PC-9 (cell line): ENCODE measurements at regions not wholly inside any gene's neighbourhood (a gene's known extent, or its start where the extent isn't known, plus 50 kb on each side); places are given as distances from the start of the nearest gene placed in this dataset.

Source experiments
- BruUV-seq: library from RNA; stranded (reverse); fragments of 400-500 nt; replicated peaks from 2 replicates; lab custom pipeline; 2021; lab: Mats Ljungman, UMichigan
- CTCF ChIA-PET: fragments of 300-600 bp; sonication (Branson Sonifier 250); formaldehyde crosslinking; loops from one replicate; lab custom pipeline; 2022; ENCODE audit warnings: antibody characterized with exemption; lab: Charles Lee
- POLR2A ChIA-PET: fragments of 300-600 bp; sonication (Branson Sonifier 250); formaldehyde crosslinking; loops from one replicate; lab custom pipeline; 2022; ENCODE audit warnings: antibody characterized with exemption; ENCODE audit not compliant: unreplicated experiment; lab: Charles Lee
- DNase-seq, 2 experiments: peaks; one replicate each; pipeline versions ENCODE4 v3.0.0 to v3.0.0-alpha.2; 2015 to 2022; ENCODE audit warnings: mixed read lengths in 1 of 2
- H2AFZ ChIP-seq: fragments of 200-600 bp; sonication (generic); 2 replicates; pipeline ENCODE4 v1.8.1; 2017; ENCODE audit warnings: antibody characterized with exemption
- H3F3A ChIP-seq: fragments of 200-600 bp; sonication (generic); 2 replicates; pipeline ENCODE4 v1.8.1; 2017; ENCODE audit warnings: antibody characterized with exemption, mild to moderate bottlenecking, low read depth; ENCODE audit not compliant: insufficient read depth
- H3K27ac ChIP-seq: fragments of 200-600 bp; sonication (generic); 2 replicates; pipeline ENCODE4 v1.6.1; 2016; ENCODE audit warnings: mixed run types
- H3K27me3 ChIP-seq: fragments of 200-600 bp; sonication (generic); 2 replicates; pipeline ENCODE4 v1.6.1; 2016; ENCODE audit warnings: low read depth, mixed run types; ENCODE audit not compliant: insufficient read depth
- H3K36me3 ChIP-seq: fragments of 200-600 bp; sonication (generic); 2 replicates; pipeline ENCODE4 v1.6.1; 2016; ENCODE audit warnings: low read depth, mixed run types
- H3K4me1 ChIP-seq: fragments of 200-600 bp; sonication (generic); replicated peaks from 2 replicates; pipeline ENCODE4 v1.6.1; 2016; ENCODE audit warnings: mixed run types; ENCODE audit not compliant: insufficient read depth
- H3K4me2 ChIP-seq: fragments of 200-600 bp; sonication (generic); 2 replicates; pipeline ENCODE4 v1.6.1; 2017; ENCODE audit warnings: mixed run types
- H3K4me3 ChIP-seq: fragments of 200-600 bp; sonication (generic); 2 replicates; pipeline ENCODE4 v1.6.1; 2016; ENCODE audit warnings: mixed run types
- H3K79me2 ChIP-seq: fragments of 200-600 bp; sonication (generic); 2 replicates; pipeline ENCODE4 v1.6.1; 2017; ENCODE audit warnings: low read depth, mixed run types
- H3K9me2 ChIP-seq: fragments of 200-600 bp; sonication (generic); 2 replicates; pipeline ENCODE4 v1.8.1; 2017; ENCODE audit warnings: mild to moderate bottlenecking; ENCODE audit not compliant: insufficient read depth
- H3K9me3 ChIP-seq: fragments of 200-600 bp; sonication (generic); 2 replicates; pipeline ENCODE4 v1.8.1; 2016; ENCODE audit warnings: low read depth; ENCODE audit not compliant: insufficient read depth
- H4K20me1 ChIP-seq: fragments of 200-600 bp; sonication (generic); 2 replicates; pipeline ENCODE4 v1.8.1; 2017; ENCODE audit not compliant: insufficient read depth
- CTCF ChIP-seq: fragments of 200-600 bp; sonication (generic); conservative IDR thresholded peaks from 2 replicates; pipeline ENCODE4 v1.6.1; 2017; ENCODE audit warnings: mixed run types, antibody characterized with exemption, mild to moderate bottlenecking, moderate library complexity
- EZH2 ChIP-seq: fragments of 200-600 bp; sonication (generic); IDR thresholded peaks from 2 replicates; pipeline ENCODE4 v1.8.0; 2017; ENCODE audit warnings: antibody characterized with exemption, low read depth
- intact Hi-C: fragments of 100-400 bp; cut with micrococcal nuclease; formaldehyde crosslinking; loops from one replicate; pipeline ENCODE4 v1.10.0; 2022; ENCODE audit not compliant: unreplicated experiment

DNA sequence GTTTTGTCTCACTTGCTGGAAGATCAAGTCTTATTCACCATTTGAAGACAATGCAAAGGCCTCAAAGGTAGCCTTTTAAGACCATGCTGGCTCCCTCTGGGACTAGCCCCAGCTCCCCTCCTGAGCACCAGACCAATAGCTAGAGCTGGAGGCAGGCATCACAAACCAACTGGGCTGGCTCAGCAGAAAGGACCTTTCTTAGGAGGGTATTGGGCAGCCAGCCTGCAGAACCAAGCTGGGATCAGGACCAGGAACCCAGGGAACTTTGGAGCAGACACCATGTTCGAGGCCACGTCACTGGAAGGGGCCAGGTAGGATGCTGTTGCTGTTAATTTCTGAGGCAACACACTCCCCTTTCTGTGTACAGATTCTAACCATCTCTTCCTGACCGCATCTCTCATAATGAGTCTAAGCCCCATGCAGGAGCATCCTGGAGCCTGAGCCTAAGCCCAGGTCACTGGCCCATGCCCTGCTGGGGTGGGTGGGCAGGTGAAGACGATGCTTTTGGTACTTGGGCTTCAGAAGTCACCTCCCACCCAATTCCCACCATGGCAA, 81.4 kb upstream of the KLF13 start:
- Histone ChIP-seq H3K27me3 (peaks cover 16% of the 10 kb centered on the region), H3K9me3 (no peaks in the 10 kb centered on the region), H3K9me2 (no peaks in the 10 kb centered on the region), H3K36me3 (no peaks in the 10 kb centered on the region), H3K27ac (no peak overlapping the region), H3K4me2 (no peak overlapping the region), H3K79me2 (no peaks in the 10 kb centered on the region), H3K4me1 (no peaks in the 10 kb centered on the region), H4K20me1 (no peaks in the 10 kb centered on the region), H3F3A (no peaks in the 10 kb centered on the region), H2AFZ (no peak overlapping the region), H3K4me3 (no peak overlapping the region)
- DNase-seq: no peak
- no TSS peak for BruUV-seq
- POLR2A ChIA-PET: no interaction called here
- TF ChIP-seq CTCF (no peak), EZH2 (no peak)
- CTCF ChIA-PET: no interaction called here
- intact Hi-C loops: no loop called here

GRCh38 chr15:31245756-31246155, 80.9 kb upstream of the KLF13 start:
- H3K4me3 ChIP-seq: no peak overlapping the region
- no peaks in the 10 kb centered on the region for H3K4me1 ChIP-seq
- no peak overlapping the region for H3K4me2 ChIP-seq
- no TSS peak for BruUV-seq
- ChIA-PET CTCF (no interaction called here), POLR2A (no interaction called here)
- TF ChIP-seq CTCF (no peak), EZH2 (no peak)
- H2AFZ ChIP-seq: no peak overlapping the region
- no peaks in the 10 kb centered on the region for H3F3A ChIP-seq
- no peaks in the 10 kb centered on the region for H3K9me2 ChIP-seq
- H4K20me1 ChIP-seq: no peaks in the 10 kb centered on the region
- no peak for DNase-seq
- no peaks in the 10 kb centered on the region for H3K36me3 ChIP-seq
- H3K79me2 ChIP-seq: no peaks in the 10 kb centered on the region
- intact Hi-C loops: no loop called here
- peaks cover 16% of the 10 kb centered on the region for H3K27me3 ChIP-seq
- H3K9me3 ChIP-seq: no peaks in the 10 kb centered on the region
- H3K27ac ChIP-seq: no peak overlapping the region

GRCh38 chr15:31247404-31247803, 79.2 kb upstream of the KLF13 start:
- H4K20me1 ChIP-seq: no peaks in the 10 kb centered on the region
- intact Hi-C loops: no loop called here
- POLR2A ChIA-PET: no interaction called here
- H3K27ac ChIP-seq: no peak overlapping the region
- H3K4me3 ChIP-seq: no peak overlapping the region
- no TSS peak for BruUV-seq
- no peak for DNase-seq
- H3K9me3 ChIP-seq: no peaks in the 10 kb centered on the region
- H3K9me2 ChIP-seq: no peaks in the 10 kb centered on the region
- H3K27me3 ChIP-seq: peaks cover 16% of the 10 kb centered on the region
- H3K79me2 ChIP-seq: no peaks in the 10 kb centered on the region
- H2AFZ ChIP-seq: no peak overlapping the region
- H3K4me2 ChIP-seq: no peak overlapping the region
- CTCF ChIA-PET: no interaction called here
- no peaks in the 10 kb centered on the region for H3F3A ChIP-seq
- H3K36me3 ChIP-seq: no peaks in the 10 kb centered on the region
- no peak for TF ChIP-seq EZH2
- no peak for TF ChIP-seq CTCF
- H3K4me1 ChIP-seq: no peaks in the 10 kb centered on the region
